ENCODE measurements at regions not wholly inside any gene's neighbourhood (a gene's known extent, or its start where the extent isn't known, plus 50 kb on each side); places are given as distances from the start of the nearest gene placed in this dataset.

DNA sequence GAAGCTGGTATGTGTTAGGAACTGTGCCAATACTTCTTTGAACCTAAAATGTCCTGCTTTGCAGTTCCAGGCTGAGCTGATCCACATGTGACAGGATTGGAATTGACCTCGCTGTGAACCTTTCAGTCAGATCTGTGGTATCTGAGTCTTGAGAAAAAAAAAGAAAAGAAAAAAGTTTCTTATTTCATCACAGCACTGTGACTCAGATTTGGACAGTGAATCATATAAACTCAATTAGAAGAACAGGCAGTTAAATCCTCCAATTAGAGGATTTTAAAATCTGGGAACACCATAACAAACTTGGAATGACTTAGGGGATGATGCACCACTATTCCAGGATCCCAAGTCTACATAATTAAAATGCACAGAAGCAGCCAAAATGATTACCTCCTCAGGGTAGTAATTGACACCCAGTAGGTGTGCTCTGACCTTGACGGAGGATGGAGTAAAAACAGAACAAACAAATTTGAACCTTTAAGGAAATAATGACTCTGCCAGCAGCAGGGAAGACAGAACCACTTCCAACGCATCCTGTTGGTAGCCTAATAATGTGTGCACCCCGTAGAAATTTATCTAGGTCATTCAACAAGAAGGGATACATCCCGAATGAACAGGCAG is 57.8 kb upstream of the RAI14 start (continued):
- TF ChIP-seq ZNF696 (CRISPR knock-in tag; conservative IDR thresholded peaks at IDR 0.05) (no peak), ZNF384 (IDR thresholded peaks at IDR 0.05; ENCODE audit: low read depth, low read length) (0 out of 2 replicates have a peak, but pooled peaks have one; percentile 48), KHSRP (IDR thresholded peaks at IDR 0.05) (no peak)
- TF ChIP-seq, protein P1, sequence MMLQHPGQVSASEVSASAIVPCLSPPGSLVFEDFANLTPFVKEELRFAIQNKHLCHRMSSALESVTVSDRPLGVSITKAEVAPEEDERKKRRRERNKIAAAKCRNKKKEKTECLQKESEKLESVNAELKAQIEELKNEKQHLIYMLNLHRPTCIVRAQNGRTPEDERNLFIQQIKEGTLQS (IDR thresholded peaks at IDR 0.05), result peak; percentile 52; the same call in 1 of the 2 replicates
- TF ChIP-seq, protein P1 (CRISPR knock-in tag; conservative IDR thresholded peaks at IDR 0.05), result no peak
- TF ChIP-seq, protein P2, sequence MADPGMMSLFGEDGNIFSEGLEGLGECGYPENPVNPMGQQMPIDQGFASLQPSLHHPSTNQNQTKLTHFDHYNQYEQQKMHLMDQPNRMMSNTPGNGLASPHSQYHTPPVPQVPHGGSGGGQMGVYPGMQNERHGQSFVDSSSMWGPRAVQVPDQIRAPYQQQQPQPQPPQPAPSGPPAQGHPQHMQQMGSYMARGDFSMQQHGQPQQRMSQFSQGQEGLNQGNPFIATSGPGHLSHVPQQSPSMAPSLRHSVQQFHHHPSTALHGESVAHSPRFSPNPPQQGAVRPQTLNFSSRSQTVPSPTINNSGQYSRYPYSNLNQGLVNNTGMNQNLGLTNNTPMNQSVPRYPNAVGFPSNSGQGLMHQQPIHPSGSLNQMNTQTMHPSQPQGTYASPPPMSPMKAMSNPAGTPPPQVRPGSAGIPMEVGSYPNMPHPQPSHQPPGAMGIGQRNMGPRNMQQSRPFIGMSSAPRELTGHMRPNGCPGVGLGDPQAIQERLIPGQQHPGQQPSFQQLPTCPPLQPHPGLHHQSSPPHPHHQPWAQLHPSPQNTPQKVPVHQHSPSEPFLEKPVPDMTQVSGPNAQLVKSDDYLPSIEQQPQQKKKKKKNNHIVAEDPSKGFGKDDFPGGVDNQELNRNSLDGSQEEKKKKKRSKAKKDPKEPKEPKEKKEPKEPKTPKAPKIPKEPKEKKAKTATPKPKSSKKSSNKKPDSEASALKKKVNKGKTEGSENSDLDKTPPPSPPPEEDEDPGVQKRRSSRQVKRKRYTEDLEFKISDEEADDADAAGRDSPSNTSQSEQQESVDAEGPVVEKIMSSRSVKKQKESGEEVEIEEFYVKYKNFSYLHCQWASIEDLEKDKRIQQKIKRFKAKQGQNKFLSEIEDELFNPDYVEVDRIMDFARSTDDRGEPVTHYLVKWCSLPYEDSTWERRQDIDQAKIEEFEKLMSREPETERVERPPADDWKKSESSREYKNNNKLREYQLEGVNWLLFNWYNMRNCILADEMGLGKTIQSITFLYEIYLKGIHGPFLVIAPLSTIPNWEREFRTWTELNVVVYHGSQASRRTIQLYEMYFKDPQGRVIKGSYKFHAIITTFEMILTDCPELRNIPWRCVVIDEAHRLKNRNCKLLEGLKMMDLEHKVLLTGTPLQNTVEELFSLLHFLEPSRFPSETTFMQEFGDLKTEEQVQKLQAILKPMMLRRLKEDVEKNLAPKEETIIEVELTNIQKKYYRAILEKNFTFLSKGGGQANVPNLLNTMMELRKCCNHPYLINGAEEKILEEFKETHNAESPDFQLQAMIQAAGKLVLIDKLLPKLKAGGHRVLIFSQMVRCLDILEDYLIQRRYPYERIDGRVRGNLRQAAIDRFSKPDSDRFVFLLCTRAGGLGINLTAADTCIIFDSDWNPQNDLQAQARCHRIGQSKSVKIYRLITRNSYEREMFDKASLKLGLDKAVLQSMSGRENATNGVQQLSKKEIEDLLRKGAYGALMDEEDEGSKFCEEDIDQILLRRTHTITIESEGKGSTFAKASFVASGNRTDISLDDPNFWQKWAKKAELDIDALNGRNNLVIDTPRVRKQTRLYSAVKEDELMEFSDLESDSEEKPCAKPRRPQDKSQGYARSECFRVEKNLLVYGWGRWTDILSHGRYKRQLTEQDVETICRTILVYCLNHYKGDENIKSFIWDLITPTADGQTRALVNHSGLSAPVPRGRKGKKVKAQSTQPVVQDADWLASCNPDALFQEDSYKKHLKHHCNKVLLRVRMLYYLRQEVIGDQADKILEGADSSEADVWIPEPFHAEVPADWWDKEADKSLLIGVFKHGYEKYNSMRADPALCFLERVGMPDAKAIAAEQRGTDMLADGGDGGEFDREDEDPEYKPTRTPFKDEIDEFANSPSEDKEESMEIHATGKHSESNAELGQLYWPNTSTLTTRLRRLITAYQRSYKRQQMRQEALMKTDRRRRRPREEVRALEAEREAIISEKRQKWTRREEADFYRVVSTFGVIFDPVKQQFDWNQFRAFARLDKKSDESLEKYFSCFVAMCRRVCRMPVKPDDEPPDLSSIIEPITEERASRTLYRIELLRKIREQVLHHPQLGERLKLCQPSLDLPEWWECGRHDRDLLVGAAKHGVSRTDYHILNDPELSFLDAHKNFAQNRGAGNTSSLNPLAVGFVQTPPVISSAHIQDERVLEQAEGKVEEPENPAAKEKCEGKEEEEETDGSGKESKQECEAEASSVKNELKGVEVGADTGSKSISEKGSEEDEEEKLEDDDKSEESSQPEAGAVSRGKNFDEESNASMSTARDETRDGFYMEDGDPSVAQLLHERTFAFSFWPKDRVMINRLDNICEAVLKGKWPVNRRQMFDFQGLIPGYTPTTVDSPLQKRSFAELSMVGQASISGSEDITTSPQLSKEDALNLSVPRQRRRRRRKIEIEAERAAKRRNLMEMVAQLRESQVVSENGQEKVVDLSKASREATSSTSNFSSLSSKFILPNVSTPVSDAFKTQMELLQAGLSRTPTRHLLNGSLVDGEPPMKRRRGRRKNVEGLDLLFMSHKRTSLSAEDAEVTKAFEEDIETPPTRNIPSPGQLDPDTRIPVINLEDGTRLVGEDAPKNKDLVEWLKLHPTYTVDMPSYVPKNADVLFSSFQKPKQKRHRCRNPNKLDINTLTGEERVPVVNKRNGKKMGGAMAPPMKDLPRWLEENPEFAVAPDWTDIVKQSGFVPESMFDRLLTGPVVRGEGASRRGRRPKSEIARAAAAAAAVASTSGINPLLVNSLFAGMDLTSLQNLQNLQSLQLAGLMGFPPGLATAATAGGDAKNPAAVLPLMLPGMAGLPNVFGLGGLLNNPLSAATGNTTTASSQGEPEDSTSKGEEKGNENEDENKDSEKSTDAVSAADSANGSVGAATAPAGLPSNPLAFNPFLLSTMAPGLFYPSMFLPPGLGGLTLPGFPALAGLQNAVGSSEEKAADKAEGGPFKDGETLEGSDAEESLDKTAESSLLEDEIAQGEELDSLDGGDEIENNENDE (IDR thresholded peaks at IDR 0.05; ENCODE audit: low read depth, low read length), result no peak

Data from K562 (cell line).